ENCODE measurements at regions not wholly inside any gene's neighbourhood (a gene's known extent, or its start where the extent isn't known, plus 50 kb on each side); places are given as distances from the start of the nearest gene placed in this dataset.

DNA sequence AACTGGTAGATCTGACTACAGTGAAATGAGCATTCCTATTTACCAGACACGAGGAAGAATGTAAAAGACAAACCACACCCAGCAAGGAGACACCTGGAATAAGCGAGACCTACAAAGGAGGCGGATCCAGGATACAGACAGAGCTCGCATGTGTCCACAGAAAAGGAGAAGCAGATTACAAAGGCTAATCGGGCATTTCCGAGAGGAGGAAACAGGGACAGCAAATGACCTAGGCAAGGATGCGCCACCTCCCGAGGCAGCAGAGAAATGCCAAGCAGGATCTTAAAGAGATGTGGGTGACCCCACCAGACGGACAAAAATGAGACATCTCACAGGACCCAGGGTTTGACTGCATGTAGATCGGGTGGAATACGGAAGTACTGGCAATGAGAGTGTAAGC, 63.2 kb upstream of the IQSEC1 start:
- no peak for DNase-seq
- Histone ChIP-seq H3K36me3 (no peaks in the 10 kb centered on the region), H3K4me3 (ENCODE audit: low read depth, low read length) (no peak overlapping the region), H3K9me3 (no peaks in the 10 kb centered on the region), H3K27me3 (no peaks in the 10 kb centered on the region), H3K4me1 (no peaks in the 10 kb centered on the region)
- TF ChIP-seq, protein P1, sequence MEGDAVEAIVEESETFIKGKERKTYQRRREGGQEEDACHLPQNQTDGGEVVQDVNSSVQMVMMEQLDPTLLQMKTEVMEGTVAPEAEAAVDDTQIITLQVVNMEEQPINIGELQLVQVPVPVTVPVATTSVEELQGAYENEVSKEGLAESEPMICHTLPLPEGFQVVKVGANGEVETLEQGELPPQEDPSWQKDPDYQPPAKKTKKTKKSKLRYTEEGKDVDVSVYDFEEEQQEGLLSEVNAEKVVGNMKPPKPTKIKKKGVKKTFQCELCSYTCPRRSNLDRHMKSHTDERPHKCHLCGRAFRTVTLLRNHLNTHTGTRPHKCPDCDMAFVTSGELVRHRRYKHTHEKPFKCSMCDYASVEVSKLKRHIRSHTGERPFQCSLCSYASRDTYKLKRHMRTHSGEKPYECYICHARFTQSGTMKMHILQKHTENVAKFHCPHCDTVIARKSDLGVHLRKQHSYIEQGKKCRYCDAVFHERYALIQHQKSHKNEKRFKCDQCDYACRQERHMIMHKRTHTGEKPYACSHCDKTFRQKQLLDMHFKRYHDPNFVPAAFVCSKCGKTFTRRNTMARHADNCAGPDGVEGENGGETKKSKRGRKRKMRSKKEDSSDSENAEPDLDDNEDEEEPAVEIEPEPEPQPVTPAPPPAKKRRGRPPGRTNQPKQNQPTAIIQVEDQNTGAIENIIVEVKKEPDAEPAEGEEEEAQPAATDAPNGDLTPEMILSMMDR (IDR thresholded peaks at IDR 0.05; ENCODE audit: low read depth, low read length), result no peak

GRCh38 chr3:13135811-13136321, 62.6 kb upstream of the IQSEC1 start:
- DNase-seq, result no peak
- H3K27me3 ChIP-seq, result no peaks in the 10 kb centered on the region
- H3K36me3 ChIP-seq, result no peaks in the 10 kb centered on the region
- no peak overlapping the region for H3K4me3 ChIP-seq (ENCODE audit: low read depth, low read length)
- H3K9me3 ChIP-seq, result no peaks in the 10 kb centered on the region
- TF ChIP-seq, protein P1 (IDR thresholded peaks at IDR 0.05; ENCODE audit: low read depth, low read length), result no peak
- no peaks in the 10 kb centered on the region for H3K4me1 ChIP-seq

DNA sequence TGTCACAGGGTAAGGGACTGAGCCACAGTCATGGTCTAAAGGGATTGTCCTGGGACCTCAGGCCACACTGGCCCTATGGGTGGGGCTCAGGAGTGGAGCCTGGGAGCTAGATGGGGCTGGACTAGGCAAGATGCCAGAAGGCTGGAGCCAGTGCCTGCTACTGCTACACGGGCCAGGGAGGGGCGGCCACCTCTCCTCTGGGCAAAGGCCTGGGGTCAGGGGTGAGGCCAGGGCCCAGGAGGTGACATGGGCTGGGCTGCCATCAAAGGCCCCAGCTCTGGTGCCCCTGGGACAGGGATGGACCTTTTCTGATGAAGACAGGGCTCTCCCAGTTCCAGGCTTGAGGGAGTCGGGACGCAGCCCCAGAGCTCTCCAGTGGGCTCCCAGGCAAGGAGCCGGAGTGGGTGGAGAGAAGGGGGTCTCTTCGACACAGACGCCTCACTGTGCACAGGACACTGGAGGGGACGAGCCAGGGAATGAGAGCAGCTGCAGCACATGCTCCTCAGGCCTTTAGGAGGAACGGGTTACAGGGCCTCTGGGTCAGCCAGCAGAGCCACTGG, 62.1 kb upstream of the IQSEC1 start:
- no peaks in the 10 kb centered on the region for H3K36me3 ChIP-seq
- DNase-seq, result no peak
- H3K4me3 ChIP-seq (ENCODE audit: low read depth, low read length), result no peak overlapping the region
- no peaks in the 10 kb centered on the region for H3K27me3 ChIP-seq
- TF ChIP-seq, protein P1 (IDR thresholded peaks at IDR 0.05; ENCODE audit: low read depth, low read length), result no peak
- no peaks in the 10 kb centered on the region for H3K9me3 ChIP-seq
- no peaks in the 10 kb centered on the region for H3K4me1 ChIP-seq

DNA sequence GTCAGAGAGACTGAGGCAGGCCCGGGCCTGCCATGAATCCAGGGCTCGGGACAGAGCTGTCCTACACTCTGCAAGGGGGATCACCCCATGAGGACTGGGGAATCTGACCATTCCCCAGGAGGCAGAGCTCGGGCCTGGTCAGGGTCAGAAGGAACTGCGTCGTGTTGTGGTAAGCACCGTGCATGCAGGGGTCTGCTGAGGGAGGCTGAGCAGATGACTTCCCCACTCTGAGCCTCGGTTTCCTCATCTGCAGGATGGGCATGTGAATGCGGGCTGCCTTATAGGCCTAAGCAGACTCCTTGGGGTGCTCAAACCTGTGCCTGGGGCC, 61.6 kb upstream of the IQSEC1 start:
- DNase-seq, result no peak
- no peak overlapping the region for H3K4me3 ChIP-seq (ENCODE audit: low read depth, low read length)
- no peaks in the 10 kb centered on the region for H3K27me3 ChIP-seq
- TF ChIP-seq, protein P1 (IDR thresholded peaks at IDR 0.05; ENCODE audit: low read depth, low read length), result no peak
- H3K36me3 ChIP-seq, result no peaks in the 10 kb centered on the region
- H3K4me1 ChIP-seq, result no peaks in the 10 kb centered on the region
- H3K9me3 ChIP-seq, result no peaks in the 10 kb centered on the region

- no peaks in the 10 kb centered on the region for H3K9me3 ChIP-seq
- no peak for DNase-seq
Observed at GRCh38 chr3:13134166-13134878, 61.1 kb upstream of the IQSEC1 start.

More at GRCh38 chr3:13134166-13134878, 61.1 kb upstream of the IQSEC1 start:
- TF ChIP-seq, protein P1 (IDR thresholded peaks at IDR 0.05; ENCODE audit: low read depth, low read length), result no peak
- no peaks in the 10 kb centered on the region for H3K27me3 ChIP-seq
- H3K4me1 ChIP-seq, result no peaks in the 10 kb centered on the region
- H3K36me3 ChIP-seq, result no peaks in the 10 kb centered on the region
- no peak overlapping the region for H3K4me3 ChIP-seq (ENCODE audit: low read depth, low read length)
